Choroid plexus epithelial cell (primary cell): ENCODE measurements at regions not wholly inside any gene's neighbourhood (a gene's known extent, or its start where the extent isn't known, plus 50 kb on each side); places are given as distances from the start of the nearest gene placed in this dataset.

Experiments
- DNase-seq: peaks from one replicate; pipeline ENCODE4 v3.0.0-alpha.2; 2010; ENCODE audit warnings: low read depth
- H3K4me3 ChIP-seq: 2 replicates; pipeline ENCODE4 v1.5.1; 2011; ENCODE audit warnings: low read depth, mild to moderate bottlenecking, control low read depth, low read length, moderate library complexity
- TF ChIP-seq, protein P1 (sequence below): conservative IDR thresholded peaks from 2 replicates; pipeline ENCODE4 v1.5.1; 2011; ENCODE audit warnings: low read depth, mild to moderate bottlenecking, control low read depth, inconsistent platforms, low read length, moderate library complexity

GRCh38 chr18:30333310-30333709 lies 709.2 kb downstream of the DSC3 start:
- no peak for DNase-seq
- H3K4me3 ChIP-seq = no peak overlapping the region
- TF ChIP-seq, protein P1, sequence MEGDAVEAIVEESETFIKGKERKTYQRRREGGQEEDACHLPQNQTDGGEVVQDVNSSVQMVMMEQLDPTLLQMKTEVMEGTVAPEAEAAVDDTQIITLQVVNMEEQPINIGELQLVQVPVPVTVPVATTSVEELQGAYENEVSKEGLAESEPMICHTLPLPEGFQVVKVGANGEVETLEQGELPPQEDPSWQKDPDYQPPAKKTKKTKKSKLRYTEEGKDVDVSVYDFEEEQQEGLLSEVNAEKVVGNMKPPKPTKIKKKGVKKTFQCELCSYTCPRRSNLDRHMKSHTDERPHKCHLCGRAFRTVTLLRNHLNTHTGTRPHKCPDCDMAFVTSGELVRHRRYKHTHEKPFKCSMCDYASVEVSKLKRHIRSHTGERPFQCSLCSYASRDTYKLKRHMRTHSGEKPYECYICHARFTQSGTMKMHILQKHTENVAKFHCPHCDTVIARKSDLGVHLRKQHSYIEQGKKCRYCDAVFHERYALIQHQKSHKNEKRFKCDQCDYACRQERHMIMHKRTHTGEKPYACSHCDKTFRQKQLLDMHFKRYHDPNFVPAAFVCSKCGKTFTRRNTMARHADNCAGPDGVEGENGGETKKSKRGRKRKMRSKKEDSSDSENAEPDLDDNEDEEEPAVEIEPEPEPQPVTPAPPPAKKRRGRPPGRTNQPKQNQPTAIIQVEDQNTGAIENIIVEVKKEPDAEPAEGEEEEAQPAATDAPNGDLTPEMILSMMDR = no peak

GRCh38 chr18:30328839-30329238 lies 713.7 kb downstream of the DSC3 start:
- H3K4me3 ChIP-seq = no peak overlapping the region
- TF ChIP-seq, protein P1 = no peak

GRCh38 chr18:30302181-30302580 lies 740.4 kb downstream of the DSC3 start:
- H3K4me3 ChIP-seq = no peak overlapping the region
- TF ChIP-seq, protein P1 = no peak
- DNase-seq = no peak

More at GRCh38 chr18:30328839-30329238, 713.7 kb downstream of the DSC3 start:
- DNase-seq = no peak

GRCh38 chr18:30298769-30299168 lies 743.8 kb downstream of the DSC3 start:
- no peak overlapping the region for H3K4me3 ChIP-seq
- TF ChIP-seq, protein P1 = no peak
- no peak for DNase-seq

DNA sequence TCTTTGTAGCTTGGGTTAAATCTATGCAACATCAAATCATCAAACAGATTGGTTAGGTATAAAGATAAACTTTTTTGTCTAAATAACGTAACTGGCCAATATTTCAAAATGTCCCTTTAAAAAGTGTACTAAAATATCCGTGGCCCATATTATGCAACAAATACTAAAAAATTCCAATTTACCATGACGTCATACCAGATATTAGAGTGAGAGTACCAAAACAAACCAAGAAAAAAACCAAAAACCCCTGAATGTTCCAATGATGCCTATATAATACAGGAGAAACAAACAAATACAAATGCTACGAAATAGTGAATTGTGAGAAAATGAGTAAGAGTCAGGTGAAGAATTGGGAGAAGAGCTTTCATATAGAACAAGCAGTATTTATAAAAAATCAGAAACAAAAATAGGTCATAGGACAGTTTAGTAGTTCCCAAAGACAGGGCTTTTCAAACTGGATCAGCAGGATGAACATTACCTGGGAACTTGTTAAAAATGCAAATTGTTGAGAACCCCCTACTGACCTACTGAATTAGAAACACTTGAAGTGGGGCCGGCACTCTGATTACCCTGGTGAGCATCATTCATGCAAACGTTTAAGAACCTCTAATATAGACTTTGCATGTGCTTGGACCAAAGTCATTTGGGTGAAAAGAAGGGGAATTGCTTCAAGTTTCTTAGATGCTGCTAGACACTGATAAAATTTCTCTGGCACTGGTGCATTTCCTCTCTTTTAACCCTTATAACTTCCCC lies 753.7 kb downstream of the DSC3 start:
- DNase-seq = no peak
- no peak overlapping the region for H3K4me3 ChIP-seq
- TF ChIP-seq, protein P1 = no peak

- TF ChIP-seq, protein P1 = peak; percentile 69
- peak; percentile 69 for DNase-seq
- H3K4me3 ChIP-seq = no peak overlapping the region
Observed at GRCh38 chr18:30280861-30281470, 761.6 kb downstream of the DSC3 start.
